ENCODE measurements at regions not wholly inside any gene's neighbourhood (a gene's known extent, or its start where the extent isn't known, plus 50 kb on each side); places are given as distances from the start of the nearest gene placed in this dataset.
"Not testable (repeated sequence)": the region's sequence is repeated elsewhere in the genome, so short reads cannot be mapped to it uniquely, and the experiment has no call there.

DNA sequence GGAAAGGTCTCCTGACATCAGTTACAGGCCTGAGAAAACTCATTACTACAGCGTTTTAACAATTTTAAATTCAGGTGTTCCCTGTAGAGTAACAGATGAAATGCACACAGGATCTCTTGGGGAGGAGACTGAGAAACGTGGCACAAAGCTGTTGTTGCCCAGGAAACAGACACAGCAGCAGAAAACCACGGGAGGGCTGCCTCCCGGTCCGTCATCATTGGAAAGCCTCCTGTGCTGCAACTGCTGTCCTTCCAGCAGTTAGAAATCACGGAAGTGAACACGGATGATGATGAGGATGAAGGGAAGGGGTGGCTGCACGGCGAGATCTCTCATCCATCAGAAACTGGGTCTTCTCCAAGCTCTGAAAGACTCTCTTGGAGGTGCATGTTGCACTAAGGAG is 94.6 kb upstream of the RNF32 start:
- no peak for DNase-seq

DNA sequence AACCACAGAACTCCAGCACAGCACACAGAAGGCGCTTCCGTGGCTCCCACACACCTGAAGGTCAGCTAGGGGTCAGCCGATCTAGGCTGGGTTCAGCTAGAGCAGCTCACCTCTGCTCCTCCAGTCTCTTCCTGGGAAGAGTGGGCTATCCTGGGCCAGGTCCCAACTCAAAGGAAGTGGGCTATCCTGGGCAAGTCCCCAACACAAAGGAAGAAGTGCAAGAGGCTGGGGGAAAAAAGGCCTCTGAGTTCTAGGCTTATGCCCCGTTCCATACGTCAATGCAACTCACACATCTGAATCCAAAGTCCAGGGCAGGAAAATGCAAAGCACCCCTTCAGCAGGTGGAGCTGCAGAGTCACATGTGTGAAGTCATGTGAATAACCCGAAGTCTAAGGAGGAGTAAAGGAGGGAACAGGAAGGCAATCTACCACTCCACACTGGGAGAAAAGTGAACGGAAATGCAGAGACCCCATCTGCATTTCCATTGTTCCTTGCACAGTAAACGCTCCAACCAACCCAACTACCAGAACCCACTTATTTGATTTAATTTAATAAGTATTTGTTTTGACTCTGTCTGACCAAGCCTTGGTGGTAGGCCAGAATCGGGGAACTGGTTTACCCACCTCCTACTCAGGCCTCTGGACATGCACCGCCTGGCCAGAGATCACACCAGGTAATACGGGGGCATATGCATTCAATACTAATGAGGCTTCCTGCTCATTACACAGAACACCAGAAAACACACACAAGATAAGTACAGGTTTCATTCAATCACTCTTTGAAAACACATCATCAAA is 95.5 kb upstream of the RNF32 start:
- DNase-seq, result no peak

DNA sequence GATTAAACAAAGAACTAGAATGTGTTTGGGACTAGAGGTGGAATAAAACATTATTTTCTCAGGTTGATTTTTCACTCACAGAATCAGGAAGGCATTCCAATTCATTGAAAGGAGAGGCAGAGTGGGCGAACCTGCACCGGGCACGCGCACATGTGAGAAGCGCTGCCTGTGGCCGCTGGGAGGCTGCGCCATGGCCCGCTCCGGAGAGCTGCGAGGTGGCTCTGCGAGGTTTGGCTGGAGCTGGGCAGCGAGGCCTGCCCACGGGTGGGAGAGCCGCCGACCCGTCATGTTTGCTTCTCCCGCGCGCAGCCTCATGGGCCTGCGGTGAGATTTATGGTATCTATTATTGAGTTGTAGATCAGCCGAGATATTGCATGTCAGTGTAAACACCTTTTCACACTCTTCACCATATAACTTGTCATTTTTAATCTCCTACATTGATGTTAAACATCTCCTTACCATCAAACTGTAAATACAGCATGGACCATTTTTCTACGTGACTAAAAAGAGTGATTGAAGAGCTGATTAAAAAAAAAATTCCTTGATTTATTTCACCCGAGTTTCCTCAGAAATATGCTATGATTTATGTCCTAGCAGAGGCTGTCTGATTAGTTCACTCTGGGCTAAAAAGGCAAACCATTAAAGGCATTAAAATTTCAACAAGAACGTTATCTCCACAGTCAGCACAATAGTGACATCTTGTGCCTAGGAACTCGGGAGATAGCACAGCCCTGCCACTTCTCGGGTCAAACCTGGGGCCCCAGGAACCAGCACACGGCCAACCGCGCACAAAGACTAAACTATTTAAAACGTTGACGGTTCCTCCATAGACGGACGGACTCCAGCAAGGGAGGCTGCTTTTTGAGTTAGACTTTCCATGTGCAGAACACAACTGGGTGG is 96.6 kb upstream of the RNF32 start:
- DNase-seq, result no peak

DNA sequence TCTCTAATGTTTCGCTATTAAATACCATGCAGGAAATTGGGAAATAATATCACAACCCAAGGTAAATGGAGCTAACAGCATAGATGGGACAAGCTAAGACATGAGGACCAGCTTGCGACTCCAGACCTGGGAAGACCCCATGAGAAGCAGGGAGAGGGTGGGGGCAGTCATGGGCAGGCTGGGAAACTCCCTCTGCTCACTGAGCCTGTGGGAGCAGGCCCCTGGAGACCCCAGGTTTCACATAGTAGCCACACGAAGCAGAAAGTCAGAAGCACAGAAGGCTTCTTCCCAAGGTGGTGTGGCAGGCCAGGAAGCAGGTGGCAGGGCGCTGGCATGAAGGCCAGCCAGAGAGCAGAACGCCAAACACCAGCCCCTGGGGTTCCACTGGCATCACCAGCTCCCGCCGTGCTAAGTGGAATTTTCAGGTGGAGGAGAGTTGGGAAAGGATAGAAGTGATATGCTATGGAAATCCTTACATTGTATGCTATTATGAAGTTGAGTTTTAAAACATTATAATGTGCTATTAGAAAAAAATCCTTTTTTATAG is 99.9 kb upstream of the RNF32 start:
- DNase-seq, result no peak

DNA sequence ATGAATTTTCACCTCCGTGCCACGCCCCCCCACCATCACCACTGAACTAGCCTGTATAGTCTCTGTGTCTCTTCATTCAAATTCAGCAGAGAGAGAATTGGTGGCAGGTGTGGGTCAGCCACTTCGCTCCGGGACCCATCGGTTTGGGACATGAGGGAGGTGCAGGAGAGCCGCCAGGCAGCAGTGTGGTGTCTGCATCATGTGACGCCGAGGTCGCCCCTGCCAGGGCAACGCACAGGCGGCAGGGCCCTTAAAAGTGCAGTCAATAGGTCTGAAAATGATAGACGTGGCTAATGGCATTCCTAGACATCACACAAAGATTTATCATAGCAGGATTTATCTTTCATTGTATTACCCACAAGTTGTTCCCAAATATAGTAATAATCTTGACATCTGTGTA is 100.6 kb upstream of the RNF32 start:
- DNase-seq, result no peak

DNA sequence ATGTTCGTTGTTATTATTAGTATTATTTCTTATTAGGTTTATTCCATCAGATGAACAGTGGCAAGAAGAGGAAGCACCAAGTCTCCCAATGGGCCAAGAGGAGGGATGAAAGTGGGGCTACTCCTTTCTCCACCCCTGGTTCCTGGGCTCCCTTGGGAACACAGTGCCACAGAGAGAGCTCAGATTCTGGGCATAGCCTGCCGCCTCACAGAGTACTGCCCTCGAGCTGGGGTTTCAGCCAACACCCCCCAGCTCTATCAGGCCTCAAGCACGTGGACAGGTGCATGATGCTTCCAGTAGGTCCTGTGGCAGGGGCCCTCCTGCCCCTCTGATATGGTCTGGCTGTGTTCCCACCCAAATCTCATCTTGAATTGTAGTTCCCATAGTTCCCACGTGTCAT is 103.6 kb upstream of the RNF32 start:
- DNase-seq, result no peak

DNA sequence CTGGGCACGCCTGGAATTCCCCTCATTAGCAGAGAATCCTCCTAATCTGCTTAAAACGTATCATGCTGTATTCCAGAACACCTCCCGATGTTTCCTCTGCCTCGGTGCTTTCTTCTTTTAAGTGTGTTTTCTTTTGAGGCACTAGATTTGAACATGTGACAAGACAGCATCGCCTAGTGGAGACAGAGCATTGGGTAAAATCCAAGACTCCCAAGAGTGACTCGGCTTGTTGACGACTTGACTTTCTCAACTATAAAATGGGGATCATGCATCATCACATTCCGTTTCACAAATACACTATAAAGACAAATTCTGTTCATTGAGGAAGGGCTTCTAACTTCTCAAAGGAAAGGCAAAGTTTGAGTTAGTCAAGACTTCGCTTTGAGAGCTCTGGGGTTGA is 105.6 kb upstream of the RNF32 start:
- DNase-seq, result no peak

DNA sequence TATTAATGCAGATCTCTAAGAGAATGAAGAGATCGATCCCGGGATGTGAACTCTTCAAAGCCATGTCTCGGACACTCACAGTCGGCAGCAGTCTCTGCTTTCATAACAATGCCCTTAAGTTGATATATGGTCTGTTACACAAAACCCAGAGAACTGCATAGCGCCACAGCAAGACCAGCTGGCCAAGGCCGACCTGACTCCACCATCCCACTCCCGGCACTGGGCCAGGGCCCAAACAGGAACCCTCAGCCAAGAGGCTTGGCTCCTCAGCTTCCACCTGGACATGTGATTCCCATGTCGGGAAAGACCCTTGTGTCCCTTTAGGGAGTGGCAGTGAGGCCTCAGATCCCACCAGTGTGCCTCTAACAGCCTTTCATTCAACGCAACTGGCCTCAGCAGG is 106.6 kb upstream of the RNF32 start:
- DNase-seq, result no peak

DNA sequence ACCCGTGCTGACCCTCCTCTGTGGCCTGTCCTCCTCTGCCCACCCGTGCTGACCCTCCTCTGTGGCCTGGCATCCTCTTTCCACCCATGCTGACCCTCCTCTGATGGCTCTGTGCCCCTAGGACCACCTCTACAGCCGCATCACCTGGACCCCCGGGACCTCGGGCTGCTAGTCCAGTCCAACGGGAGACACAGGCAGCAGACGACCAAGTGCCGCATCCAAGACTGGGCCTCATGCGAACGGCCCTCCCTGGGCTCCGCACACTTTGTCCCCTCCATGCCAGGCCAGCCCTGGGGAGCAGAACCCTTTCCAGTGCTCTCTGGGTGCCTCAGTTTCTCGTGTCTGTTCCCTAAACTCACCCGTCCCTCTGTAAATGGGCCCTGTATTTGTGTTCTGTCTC is 107.2 kb upstream of the RNF32 start:
- no peak for DNase-seq

DNA sequence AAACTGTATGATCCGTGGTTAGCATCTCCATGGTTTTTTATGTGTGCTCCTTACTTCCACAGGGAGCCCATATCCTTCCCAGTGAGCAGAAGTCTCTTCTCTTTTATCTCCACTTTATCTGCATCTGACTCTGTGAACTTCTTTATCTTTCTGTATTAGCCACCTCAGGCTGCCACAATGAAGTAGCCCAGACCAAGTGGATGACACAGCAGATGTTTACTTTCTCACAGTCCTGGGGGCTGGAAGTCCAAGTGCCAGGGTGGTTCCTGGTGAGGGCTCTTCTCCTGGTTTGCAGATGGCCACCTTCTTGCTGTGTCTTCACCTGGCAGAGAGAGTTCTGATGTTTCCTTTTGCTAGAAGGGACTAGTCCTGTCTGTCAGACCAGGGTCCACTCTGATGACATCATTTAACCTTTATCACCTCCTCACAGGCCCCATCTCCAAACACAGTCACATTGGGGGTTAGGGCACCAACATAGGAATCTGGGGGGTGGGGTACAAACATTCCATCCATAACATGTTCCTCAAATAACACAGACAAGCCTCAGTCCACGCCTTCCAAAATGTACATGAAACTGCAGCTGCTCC is 108.5 kb upstream of the RNF32 start:
- DNase-seq, result no peak

DNA sequence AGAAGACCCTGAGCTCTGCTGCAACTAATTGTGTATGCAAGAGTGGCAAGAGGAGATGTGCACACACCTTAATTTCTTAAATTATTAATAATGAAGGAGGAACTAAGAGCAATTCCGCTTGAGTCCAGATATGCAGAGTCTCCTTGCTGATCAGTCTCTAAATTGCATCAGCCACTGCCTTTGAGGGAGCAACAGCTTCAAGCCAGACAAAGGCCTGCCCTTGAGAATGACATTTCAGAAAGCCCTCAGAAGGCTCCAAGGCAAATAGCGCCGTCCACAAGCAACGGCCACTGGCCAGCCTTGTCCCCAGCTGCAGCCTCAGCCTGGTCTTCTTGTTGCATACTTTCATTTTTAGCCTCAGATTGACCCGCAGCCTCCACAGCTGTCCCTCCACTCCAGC is 110.6 kb upstream of the RNF32 start:
- DNase-seq, result no peak

DNA sequence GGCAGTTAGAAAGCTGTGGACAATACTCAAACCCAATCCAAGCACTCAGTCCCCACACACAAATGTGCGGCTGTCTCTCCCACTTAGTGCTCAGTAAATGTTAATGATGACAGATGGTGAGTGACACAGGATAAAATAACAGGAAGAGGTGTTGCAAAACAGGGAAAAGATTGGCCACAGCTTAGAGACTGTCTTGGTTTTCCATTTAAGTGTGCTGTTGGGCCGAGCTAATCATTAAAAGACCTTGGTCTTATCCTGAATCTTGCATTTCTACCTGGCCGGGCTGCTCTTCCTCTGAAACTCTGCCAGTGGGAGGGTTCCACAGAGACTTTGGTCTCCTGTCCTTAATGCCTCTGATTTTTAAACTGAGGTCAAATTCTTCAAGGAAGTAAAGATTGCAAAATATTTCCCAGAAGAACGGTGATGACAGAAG is 113.1 kb upstream of the RNF32 start:
- no peak for DNase-seq

DNA sequence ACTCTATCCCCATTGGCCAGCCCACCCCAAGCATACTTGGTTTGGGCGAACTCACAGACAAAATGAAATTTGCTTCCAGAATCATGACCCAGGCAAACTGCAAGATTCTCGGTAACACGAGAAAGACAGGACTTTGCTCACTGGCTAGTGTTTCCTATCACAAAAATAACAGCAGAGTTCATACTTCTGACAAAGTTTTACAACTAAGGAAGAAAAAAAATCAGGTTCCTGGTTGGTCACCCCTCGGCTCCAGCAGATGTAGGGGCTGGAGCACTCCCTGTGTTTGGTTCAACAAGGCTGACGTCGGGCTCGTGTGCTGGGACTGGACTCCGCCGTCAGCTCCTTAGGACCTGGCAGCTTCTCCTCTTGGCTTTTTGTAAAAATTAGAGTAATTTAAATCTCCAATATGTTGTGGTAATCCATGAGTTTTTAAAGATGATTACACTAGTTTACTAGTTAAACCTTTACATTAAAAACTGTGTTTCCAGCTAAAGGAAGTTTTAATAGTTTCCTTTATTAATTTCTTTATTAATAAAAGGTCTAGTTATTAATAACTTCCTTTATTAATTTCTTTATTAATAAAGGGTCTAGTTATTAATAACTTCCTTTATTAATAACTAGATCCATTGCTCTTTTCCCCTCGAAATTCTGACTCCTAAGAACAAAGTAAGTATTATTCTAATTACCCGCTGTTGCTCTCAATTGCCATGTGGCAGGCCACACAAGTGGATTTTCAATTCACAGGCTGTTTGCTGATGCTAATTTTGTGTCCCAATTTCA is 115.6 kb upstream of the RNF32 start:
- no peak for DNase-seq

DNA sequence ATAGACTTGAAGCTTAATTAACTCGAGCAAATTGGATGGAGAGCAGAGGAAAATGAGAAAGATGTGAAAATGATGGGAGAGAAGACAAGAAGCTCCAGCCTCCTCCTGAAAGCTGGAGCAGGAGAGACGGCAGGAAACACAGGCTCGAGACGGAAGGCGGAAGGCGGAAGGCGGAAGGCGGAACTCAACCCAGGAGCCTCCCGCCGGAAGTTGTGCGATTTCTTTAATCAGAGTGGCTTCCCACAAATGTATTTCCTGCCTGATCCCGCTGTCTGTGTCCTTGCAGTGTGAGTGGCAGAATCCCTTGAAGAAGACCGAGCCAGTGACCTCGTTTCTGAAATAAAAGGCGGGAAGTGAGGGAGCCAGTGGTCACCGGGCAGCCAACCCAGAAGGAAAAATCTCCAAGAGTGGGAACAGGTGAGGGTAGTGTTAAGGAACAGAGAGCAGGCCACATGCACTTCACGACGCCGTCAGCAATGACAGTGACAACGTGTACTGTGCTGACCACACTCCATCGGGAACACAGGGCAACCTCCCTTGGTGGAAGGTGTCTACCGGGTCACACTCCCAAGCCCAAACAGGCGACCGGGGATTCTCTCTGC is 117.0 kb upstream of the RNF32 start:
- DNase-seq, result no peak

DNA sequence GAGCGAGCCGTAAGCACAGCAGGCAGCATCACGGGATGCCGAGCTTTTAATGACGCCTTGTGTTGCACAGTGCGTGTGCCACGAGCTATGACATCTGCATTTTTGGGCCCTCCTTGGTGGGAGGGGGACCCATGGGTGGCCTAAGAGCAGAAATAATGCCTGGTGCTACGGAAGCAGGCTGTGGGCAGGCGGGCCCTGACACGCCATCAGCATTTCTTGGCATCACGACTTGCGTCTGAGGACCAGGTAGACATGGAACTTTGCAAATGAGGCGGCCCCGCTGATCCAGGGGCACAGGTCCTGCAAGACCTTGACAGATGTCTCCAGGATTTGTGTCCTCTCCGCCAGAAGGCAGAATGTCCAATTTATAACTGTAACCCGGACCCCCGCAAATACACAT is 117.8 kb upstream of the RNF32 start:
- no peak for DNase-seq

DNA sequence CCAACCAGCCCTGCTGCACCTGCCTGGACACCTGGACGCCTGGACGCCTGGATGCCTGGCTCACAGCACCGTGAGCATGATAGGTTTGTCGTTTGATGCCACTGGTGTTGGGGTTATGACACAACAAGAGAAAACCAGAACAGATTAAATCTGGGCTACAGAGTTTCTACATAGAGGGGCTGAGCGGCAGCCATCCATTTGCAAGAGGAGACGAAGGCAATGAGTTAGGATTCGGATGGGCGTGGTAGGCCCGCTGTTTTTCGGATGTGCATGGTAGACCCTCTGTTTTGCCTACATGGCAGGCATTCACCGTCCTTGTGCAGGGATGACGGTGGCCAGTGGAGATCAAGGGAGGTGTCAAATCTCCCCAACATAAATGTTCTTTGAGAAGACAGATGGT is 121.5 kb upstream of the RNF32 start:
- no peak for DNase-seq

DNA sequence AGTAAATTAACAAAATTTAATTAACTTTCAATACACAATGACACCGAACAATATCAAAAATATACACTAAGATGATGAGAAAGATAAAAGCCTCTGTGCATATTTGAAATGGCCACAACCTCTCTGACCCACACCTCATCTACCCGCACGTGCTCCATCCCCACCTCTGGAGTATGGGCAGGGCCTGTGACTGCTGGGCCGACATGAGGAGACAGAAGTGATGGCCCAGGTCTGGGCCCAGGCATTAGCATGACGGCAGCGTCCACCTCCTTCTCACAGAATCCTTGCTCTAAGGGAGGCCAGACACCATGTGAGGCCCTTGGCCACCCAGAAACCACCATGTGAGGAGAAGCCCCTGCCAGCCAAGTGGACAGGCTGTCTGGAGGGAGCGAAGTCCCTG is 122.1 kb upstream of the RNF32 start:
- DNase-seq, result no peak

DNA sequence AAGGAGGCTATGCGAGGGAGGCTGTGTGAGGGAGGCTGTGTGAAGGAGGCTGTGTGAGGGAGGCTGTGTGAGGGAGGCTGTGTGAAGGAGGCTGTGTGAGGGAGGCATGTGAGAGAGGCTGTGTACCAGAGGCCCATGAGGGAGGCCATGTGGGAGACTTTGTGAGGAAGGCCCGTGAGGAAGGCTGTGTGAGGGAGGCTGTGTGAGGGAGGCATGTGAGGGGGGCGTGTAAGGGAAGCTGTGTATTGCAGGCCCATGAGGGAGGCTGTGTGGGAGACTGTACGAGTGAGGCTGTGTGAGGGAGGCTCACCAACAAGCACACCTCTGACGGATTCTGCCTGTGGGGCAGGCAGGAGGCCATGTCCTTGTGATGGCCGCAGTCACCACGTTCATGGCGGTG is 122.7 kb upstream of the RNF32 start:
- not testable (repeated sequence) for DNase-seq

DNA sequence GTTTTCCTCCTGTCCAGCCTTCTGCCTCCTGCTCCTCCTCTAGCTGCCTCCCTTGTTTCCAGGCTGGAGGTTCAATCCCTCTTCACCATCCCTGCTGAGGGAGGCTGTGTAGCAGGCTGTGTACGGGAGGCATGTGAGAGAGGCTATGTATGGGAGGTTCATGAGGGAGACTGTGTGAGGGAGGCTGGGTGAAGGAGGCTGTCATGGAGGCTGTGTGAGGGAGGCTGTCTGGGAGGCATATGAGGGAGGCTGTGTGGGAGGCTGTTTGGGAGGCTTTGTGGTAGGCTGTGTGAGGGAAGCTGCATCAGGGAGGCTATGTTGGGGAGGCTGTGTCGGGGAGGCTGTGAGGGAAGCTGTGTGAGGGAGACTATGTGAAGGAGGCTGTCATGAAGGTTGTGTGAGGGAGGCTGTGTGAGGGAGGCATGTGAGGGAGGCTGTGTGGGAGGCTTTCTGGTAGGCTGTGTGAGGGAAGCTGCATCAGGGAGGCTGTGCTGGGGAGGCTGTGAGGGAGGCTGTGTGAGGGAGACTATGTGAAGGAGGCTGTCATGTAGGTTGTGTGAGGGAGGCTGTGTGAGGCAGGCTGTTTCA is 123.7 kb upstream of the RNF32 start:
- no peak for DNase-seq

DNA sequence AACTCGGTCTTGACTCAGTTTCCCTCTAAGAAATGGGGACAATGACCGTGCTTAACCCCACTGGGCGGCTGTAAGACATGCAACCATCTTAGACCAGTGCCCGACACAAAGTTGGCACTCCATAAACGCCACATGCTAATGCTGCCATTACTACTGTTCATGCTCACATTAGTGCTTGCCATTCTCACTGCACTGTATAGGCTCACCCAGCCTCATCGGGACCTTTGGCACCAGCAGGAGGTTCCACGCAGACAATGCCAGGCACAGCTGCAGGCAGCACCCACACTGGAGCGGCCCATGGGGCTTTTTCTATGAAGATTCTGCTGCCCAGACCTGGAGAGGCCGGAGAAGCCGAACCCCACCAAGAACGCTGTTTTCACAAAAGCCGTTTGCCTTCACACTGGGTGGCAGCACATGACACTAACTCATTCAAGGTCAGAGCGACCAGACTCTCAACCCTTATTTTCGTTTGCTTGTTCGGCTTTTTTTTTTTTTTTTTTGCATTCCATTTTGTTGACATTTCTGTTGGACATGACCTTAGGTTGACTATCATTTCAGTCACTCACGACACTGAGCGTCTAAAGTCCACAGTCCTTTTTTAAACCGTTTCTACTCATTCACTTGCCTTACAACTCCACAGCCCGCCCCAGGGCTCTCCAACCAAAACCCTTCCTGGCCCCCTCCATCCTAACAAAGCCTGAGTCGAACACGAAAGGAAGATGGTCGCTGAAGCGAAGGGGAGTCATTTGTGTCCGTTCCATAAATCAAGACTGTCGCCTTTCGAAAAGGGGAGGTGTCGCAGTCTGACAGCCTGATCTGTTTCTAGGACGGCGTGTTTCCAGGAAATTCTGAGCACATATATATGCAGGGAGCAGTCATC is 124.4 kb upstream of the RNF32 start:
- no peak for DNase-seq

DNA sequence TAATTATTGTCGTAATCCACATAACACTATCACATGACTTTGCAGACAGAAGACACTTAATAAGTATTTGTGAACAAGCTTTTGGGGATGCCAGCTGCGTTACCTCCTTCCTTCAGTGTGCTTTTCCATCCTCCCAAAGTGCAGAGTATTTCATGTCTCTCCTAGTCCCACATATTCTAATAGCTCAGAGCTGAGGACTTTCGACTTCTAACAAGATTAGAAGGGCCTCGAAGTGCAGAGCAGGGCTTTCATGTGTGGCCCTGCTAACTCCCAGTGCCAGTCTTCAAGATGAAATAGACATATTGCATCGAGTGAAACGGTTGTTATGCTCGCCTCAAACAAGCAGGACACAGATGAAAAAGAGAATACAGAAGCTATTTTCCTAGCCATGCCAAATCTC is 125.7 kb upstream of the RNF32 start:
- no peak for DNase-seq

Measured in KG1 (cell line).